ENCODE measurements at regions not wholly inside any gene's neighbourhood (a gene's known extent, or its start where the extent isn't known, plus 50 kb on each side); places are given as distances from the start of the nearest gene placed in this dataset.

GRCh38 chr5:99879791-99880511, 655.2 kb upstream of the FAM174A start:
- no peak for TF ChIP-seq CTCF (IDR thresholded peaks at IDR 0.05; ENCODE audit: low read depth, low read length)
- no peak for DNase-seq (ENCODE audit: extremely low read depth, low read depth)

- no peak for TF ChIP-seq CTCF (IDR thresholded peaks at IDR 0.05; ENCODE audit: low read depth, low read length)
- DNase-seq (ENCODE audit: extremely low read depth, low read depth) = no peak
Measured at GRCh38 chr5:99878830-99879229, 656.3 kb upstream of the FAM174A start.

- TF ChIP-seq CTCF (IDR thresholded peaks at IDR 0.05; ENCODE audit: low read depth, low read length) = no peak
- no peak for DNase-seq (ENCODE audit: extremely low read depth, low read depth)
Measured at GRCh38 chr5:99866740-99867139, 668.4 kb upstream of the FAM174A start.

- TF ChIP-seq CTCF (IDR thresholded peaks at IDR 0.05; ENCODE audit: low read depth, low read length) = no peak
- DNase-seq (ENCODE audit: extremely low read depth, low read depth) = no peak
Measured at GRCh38 chr5:99865159-99865558, 670.0 kb upstream of the FAM174A start.

- DNase-seq (ENCODE audit: extremely low read depth, low read depth) = no peak
- TF ChIP-seq CTCF (IDR thresholded peaks at IDR 0.05; ENCODE audit: low read depth, low read length) = no peak
Measured at GRCh38 chr5:99835791-99836190, 699.4 kb upstream of the FAM174A start.

- no peak for TF ChIP-seq CTCF (IDR thresholded peaks at IDR 0.05; ENCODE audit: low read depth, low read length)
- no peak for DNase-seq (ENCODE audit: extremely low read depth, low read depth)
Measured at GRCh38 chr5:99827136-99827535, 708.0 kb upstream of the FAM174A start.

GRCh38 chr5:99817796-99818195, 717.4 kb upstream of the FAM174A start:
- TF ChIP-seq CTCF (IDR thresholded peaks at IDR 0.05; ENCODE audit: low read depth, low read length) = no peak
- DNase-seq (ENCODE audit: extremely low read depth, low read depth) = no peak

Measured in AG09319 (cell line).